Astrocyte (in vitro differentiated cells and primary cell): ENCODE measurements at regions not wholly inside any gene's neighbourhood (a gene's known extent, or its start where the extent isn't known, plus 50 kb on each side); places are given as distances from the start of the nearest gene placed in this dataset.
"Not testable (repeated sequence)": the region's sequence is repeated elsewhere in the genome, so short reads cannot be mapped to it uniquely, and the experiment has no call there.

Source experiments
- DNase-seq: peaks from one replicate; pipeline ENCODE4 v3.0.0-alpha.2; 2010; ENCODE audit warnings: low read depth
- FAIRE-seq: peaks from 2 replicates; lab custom pipeline; 2011; peaks lifted over from hg19 to GRCh38; lab: Jason Lieb, UNC
- H2AFZ ChIP-seq: 2 replicates; pipeline ENCODE4 v1.6.0; 2012; ENCODE audit warnings: low read depth, low read length, inconsistent platforms
- H3K27ac ChIP-seq: 2 replicates; pipeline ENCODE4 v1.5.1; 2011; ENCODE audit warnings: low read depth, low read length, inconsistent platforms
- H3K27me3 ChIP-seq: 2 replicates; pipeline ENCODE4 v1.6.0; 2011; ENCODE audit warnings: low read length, inconsistent platforms; ENCODE audit not compliant: insufficient read depth
- H3K36me3 ChIP-seq: 2 replicates; pipeline ENCODE4 v1.5.1; 2011; ENCODE audit warnings: low read length, inconsistent platforms; ENCODE audit not compliant: insufficient read depth
- H3K4me1 ChIP-seq: 2 replicates; pipeline ENCODE4 v1.5.1; 2011; ENCODE audit warnings: low read length, inconsistent platforms; ENCODE audit not compliant: insufficient read depth
- H3K4me2 ChIP-seq: 2 replicates; pipeline ENCODE4 v1.6.0; 2012; ENCODE audit warnings: low read length, inconsistent platforms
- H3K4me3 ChIP-seq: 2 replicates; pipeline ENCODE4 v1.5.1; 2011; ENCODE audit warnings: low read depth, mild to moderate bottlenecking, low read length, inconsistent platforms; ENCODE audit not compliant: insufficient read depth
- H3K79me2 ChIP-seq: 2 replicates; pipeline ENCODE4 v1.6.0; 2012; ENCODE audit warnings: mild to moderate bottlenecking, low read length, inconsistent platforms; ENCODE audit not compliant: insufficient read depth
- H3K9ac ChIP-seq: 2 replicates; pipeline ENCODE4 v1.6.0; 2012; ENCODE audit warnings: mild to moderate bottlenecking, low read length, inconsistent platforms
- H3K9me3 ChIP-seq: 2 replicates; pipeline ENCODE4 v1.5.1; 2012; ENCODE audit warnings: low read depth, mild to moderate bottlenecking, low read length, inconsistent platforms; ENCODE audit not compliant: insufficient read depth
- H4K20me1 ChIP-seq: 2 replicates; pipeline ENCODE4 v1.6.0; 2012; ENCODE audit warnings: low read length, inconsistent platforms; ENCODE audit not compliant: insufficient read depth
- H3K27ac Mint-ChIP-seq: one replicate; pipeline ENCODE4 v1.8.0; 2021; ENCODE audit warnings: mild to moderate bottlenecking, mixed read lengths; ENCODE audit not compliant: unreplicated experiment
- H3K27me3 Mint-ChIP-seq: one replicate; pipeline ENCODE4 v1.8.0; 2021; ENCODE audit warnings: low read depth, mixed read lengths; ENCODE audit not compliant: unreplicated experiment
- H3K36me3 Mint-ChIP-seq: one replicate; pipeline ENCODE4 v1.8.0; 2021; ENCODE audit warnings: low read depth, mixed read lengths; ENCODE audit not compliant: unreplicated experiment
- H3K4me1 Mint-ChIP-seq: one replicate; pipeline ENCODE4 v1.8.0; 2021; ENCODE audit warnings: low read depth, mixed read lengths; ENCODE audit not compliant: unreplicated experiment
- H3K4me3 Mint-ChIP-seq: one replicate; pipeline ENCODE4 v1.8.0; 2021; ENCODE audit warnings: mild to moderate bottlenecking, moderate library complexity, mixed read lengths; ENCODE audit not compliant: unreplicated experiment
- H3K9me3 Mint-ChIP-seq: one replicate; pipeline ENCODE4 v1.8.0; 2021; ENCODE audit warnings: mild to moderate bottlenecking, mixed read lengths; ENCODE audit not compliant: unreplicated experiment
- CTCF ChIP-seq: IDR thresholded peaks from 2 replicates; pipeline ENCODE4 v1.5.1; 2011; ENCODE audit warnings: low read depth, mild to moderate bottlenecking, inconsistent platforms, low read length, moderate library complexity; ENCODE audit not compliant: insufficient read depth
- EZH2 ChIP-seq: IDR thresholded peaks from 2 replicates; pipeline ENCODE4 v1.6.1; 2012; ENCODE audit warnings: mild to moderate bottlenecking, low read length, inconsistent platforms; ENCODE audit not compliant: insufficient read depth

GRCh38 chr6:167219967-167220512 is 62.3 kb upstream of the GPR31 start:
- H3K27ac Mint-ChIP-seq: no peak overlapping the region
- H3K79me2 ChIP-seq: no peaks in the 10 kb centered on the region
- no peaks in the 10 kb centered on the region for H3K9me3 Mint-ChIP-seq
- no peaks in the 10 kb centered on the region for H4K20me1 ChIP-seq
- H3K9me3 ChIP-seq: no peaks in the 10 kb centered on the region
- peaks cover 5% of the 10 kb centered on the region for H3K4me1 Mint-ChIP-seq
- H3K9ac ChIP-seq: no peak overlapping the region
- no peak overlapping the region for H3K4me3 ChIP-seq
- no peak overlapping the region for H3K4me3 Mint-ChIP-seq
- TF ChIP-seq CTCF (no peak), EZH2 (no peak)
- H3K27me3 ChIP-seq: no peaks in the 10 kb centered on the region
- H3K27me3 Mint-ChIP-seq: peaks cover 21% of the 10 kb centered on the region
- no peaks in the 10 kb centered on the region for H3K4me1 ChIP-seq
- no peak for FAIRE-seq
- H3K36me3 ChIP-seq: no peaks in the 10 kb centered on the region
- DNase-seq: no peak
- H3K36me3 Mint-ChIP-seq: no peaks in the 10 kb centered on the region
- H2AFZ ChIP-seq: no peak overlapping the region
- H3K4me2 ChIP-seq: no peak overlapping the region
- H3K27ac ChIP-seq: no peak overlapping the region

- H3K4me3 ChIP-seq: no peak overlapping the region
- H3K4me2 ChIP-seq: no peak overlapping the region
- Mint-ChIP-seq H3K36me3 (no peaks in the 10 kb centered on the region), H3K27me3 (peaks cover 26% of the 10 kb centered on the region), H3K27ac (no peak overlapping the region), H3K4me1 (peaks cover 9% of the 10 kb centered on the region), H3K4me3 (no peak overlapping the region), H3K9me3 (no peaks in the 10 kb centered on the region)
- TF ChIP-seq CTCF (no peak), EZH2 (no peak)
- no peaks in the 10 kb centered on the region for H3K4me1 ChIP-seq
- H3K36me3 ChIP-seq: no peaks in the 10 kb centered on the region
- no peaks in the 10 kb centered on the region for H3K79me2 ChIP-seq
- no peaks in the 10 kb centered on the region for H4K20me1 ChIP-seq
- no peak overlapping the region for H3K27ac ChIP-seq
- FAIRE-seq: no peak
- H3K9ac ChIP-seq: no peak overlapping the region
- H2AFZ ChIP-seq: no peak overlapping the region
- H3K9me3 ChIP-seq: no peaks in the 10 kb centered on the region
- no peak for DNase-seq
- no peaks in the 10 kb centered on the region for H3K27me3 ChIP-seq
These were observed 63.8 kb upstream of the GPR31 start for GRCh38 chr6:167221400-167222201.

GRCh38 chr6:167225566-167226382 is 65.3 kb upstream of the UNC93A start:
- H3K4me1 Mint-ChIP-seq: peaks cover 11% of the 10 kb centered on the region
- not testable (repeated sequence) for FAIRE-seq, H3K4me3 Mint-ChIP-seq, H4K20me1 ChIP-seq, H3K36me3 ChIP-seq, H3K79me2 ChIP-seq, H3K9ac ChIP-seq, H3K27ac Mint-ChIP-seq, H3K4me2 ChIP-seq, H3K9me3 Mint-ChIP-seq, H2AFZ ChIP-seq, H3K36me3 Mint-ChIP-seq, H3K4me1 ChIP-seq, H3K27me3 ChIP-seq, DNase-seq, H3K9me3 ChIP-seq, H3K4me3 ChIP-seq, H3K27ac ChIP-seq
- peaks cover 29% of the 10 kb centered on the region for H3K27me3 Mint-ChIP-seq
